Stomach smooth muscle (tissue), 2 donors: ENCODE measurements at regions not wholly inside any gene's neighbourhood (a gene's known extent, or its start where the extent isn't known, plus 50 kb on each side); places are given as distances from the start of the nearest gene placed in this dataset.

Experiments
- H3K27ac ChIP-seq: one replicate; pipeline ENCODE4 v1.7.0; 2013; ENCODE audit warnings: mild to moderate bottlenecking, low read length, inconsistent platforms
- H3K27me3 ChIP-seq, 2 donors: one replicate each; pipeline ENCODE4 v1.7.0; 2013; ENCODE audit warnings: low read length in 2 of 2; ENCODE audit not compliant: insufficient read depth in 2 of 2, control insufficient read depth in 1 of 2
- H3K36me3 ChIP-seq, 2 donors: one replicate each; pipeline ENCODE4 v1.7.0; 2013; ENCODE audit warnings: low read length in 2 of 2; ENCODE audit not compliant: control insufficient read depth in 2 of 2, insufficient read depth in 2 of 2
- H3K4me1 ChIP-seq: one replicate; pipeline ENCODE4 v1.7.0; 2013; ENCODE audit warnings: low read length; ENCODE audit not compliant: control insufficient read depth, insufficient read depth
- H3K4me3 ChIP-seq, 2 donors: one replicate each; pipeline ENCODE4 v1.7.0; 2013; ENCODE audit warnings: low read length in 2 of 2
- H3K9ac ChIP-seq, 2 donors: one replicate each; pipeline ENCODE4 v1.7.0; 2013; ENCODE audit warnings: low read length in 2 of 2, mild to moderate bottlenecking in 1 of 2
- H3K9me3 ChIP-seq, 2 donors: one replicate each; pipeline ENCODE4 v1.7.0; 2013; ENCODE audit warnings: low read length in 2 of 2; ENCODE audit not compliant: control insufficient read depth in 2 of 2
- donor health status: healthy.
- donor health status: Pancreatic carcinoma.

DNA sequence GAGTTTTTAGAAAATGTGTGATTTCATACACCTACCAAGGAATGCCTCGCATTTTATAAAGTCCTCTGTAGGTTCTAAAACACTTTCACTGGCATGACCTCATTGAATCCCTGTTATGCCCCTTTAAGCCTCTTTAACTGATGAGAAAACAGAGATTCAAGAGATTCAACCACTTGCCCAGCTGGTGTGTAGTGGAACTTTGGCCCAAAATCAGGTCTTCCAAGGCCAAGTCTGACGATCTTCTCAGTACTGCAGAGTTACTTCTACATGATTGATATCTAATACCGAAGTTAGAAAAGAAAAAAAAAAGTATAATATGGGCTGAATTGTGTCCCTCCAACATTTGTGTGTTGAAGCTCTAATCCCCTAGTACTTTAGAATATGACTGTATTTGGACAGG, 202.0 kb downstream of the WDR11 start:
- no peaks in the 10 kb centered on the region for H3K36me3 ChIP-seq
- no peak overlapping the region for H3K27ac ChIP-seq
- no peak overlapping the region for H3K9ac ChIP-seq
- H3K4me1 ChIP-seq, result no peaks in the 10 kb centered on the region
- no peaks in the 10 kb centered on the region for H3K27me3 ChIP-seq
- H3K4me3 ChIP-seq, result no peak overlapping the region
- no peaks in the 10 kb centered on the region for H3K9me3 ChIP-seq

DNA sequence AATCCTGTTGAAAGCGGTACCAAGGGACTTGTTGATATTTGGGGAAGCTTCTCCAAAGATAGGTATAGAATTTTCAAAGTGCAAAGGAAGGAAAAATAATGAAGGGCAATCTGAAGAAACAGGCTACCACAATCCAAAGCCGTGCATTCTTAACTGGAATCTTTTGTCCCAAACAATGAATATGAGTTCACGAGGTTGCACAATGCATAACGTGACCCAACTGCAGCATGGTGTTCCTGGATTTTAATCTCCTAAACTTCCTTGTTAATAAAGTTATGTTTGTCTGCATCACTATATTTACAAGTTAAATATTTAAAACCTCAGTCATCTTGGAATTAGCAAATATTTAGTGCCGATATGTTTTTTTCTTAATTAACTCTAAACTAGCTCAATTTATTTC, 203.7 kb downstream of the WDR11 start:
- no peaks in the 10 kb centered on the region for H3K9me3 ChIP-seq

DNA sequence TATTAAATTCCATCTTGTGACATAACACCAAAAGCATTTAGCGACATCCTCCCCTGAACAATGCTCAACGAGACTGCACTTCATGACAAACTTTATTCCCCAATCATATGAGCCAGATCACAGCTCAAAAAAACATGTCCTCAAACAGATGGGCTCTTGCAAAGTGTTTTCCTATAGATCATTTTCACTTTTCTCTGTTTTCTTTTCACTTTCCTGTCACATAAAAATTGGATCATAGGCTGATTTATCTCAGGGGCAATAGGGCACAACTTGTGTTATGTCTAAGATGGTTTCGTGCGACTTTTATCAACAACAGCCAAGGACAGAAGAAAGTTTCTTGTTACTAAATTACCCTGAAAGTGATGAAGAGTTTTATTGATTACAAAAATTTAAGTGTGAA, 206.1 kb downstream of the WDR11 start:
- Histone ChIP-seq H3K36me3 (no peaks in the 10 kb centered on the region), H3K27me3 (no peaks in the 10 kb centered on the region), H3K4me1 (no peaks in the 10 kb centered on the region), H3K27ac (no peak overlapping the region), H3K4me3 (no peak overlapping the region), H3K9me3 (no peaks in the 10 kb centered on the region), H3K9ac (no peak overlapping the region)

More for the DNA sequence above, 203.7 kb downstream of the WDR11 start:
- H3K27ac ChIP-seq, result no peak overlapping the region
- no peaks in the 10 kb centered on the region for H3K27me3 ChIP-seq
- H3K36me3 ChIP-seq, result no peaks in the 10 kb centered on the region
- H3K4me3 ChIP-seq, result no peak overlapping the region
- no peak overlapping the region for H3K9ac ChIP-seq
- no peaks in the 10 kb centered on the region for H3K4me1 ChIP-seq

DNA sequence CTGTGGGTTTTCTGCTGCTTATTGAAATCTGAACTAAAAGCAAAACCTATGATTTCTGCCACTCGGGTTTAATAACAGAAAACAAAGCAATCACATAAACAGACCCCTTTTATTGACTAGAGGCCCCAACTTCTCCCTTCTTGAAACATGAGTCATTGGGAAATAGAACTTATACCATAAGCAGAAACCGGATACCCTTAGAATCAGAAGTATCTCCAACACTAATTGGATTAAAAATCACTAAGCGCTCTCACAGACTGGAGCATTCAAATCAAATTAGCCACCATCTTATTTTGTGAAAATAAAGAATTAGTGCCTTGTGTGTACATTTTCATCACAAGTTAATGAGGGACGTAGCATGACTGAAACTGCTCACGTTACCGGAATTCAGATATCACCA, 206.9 kb downstream of the WDR11 start:
- H3K27ac ChIP-seq, result no peak overlapping the region
- H3K4me3 ChIP-seq, result no peak overlapping the region
- H3K9ac ChIP-seq, result no peak overlapping the region
- H3K27me3 ChIP-seq, result no peaks in the 10 kb centered on the region
- no peaks in the 10 kb centered on the region for H3K36me3 ChIP-seq
- H3K9me3 ChIP-seq, result no peaks in the 10 kb centered on the region
- H3K4me1 ChIP-seq, result no peaks in the 10 kb centered on the region

DNA sequence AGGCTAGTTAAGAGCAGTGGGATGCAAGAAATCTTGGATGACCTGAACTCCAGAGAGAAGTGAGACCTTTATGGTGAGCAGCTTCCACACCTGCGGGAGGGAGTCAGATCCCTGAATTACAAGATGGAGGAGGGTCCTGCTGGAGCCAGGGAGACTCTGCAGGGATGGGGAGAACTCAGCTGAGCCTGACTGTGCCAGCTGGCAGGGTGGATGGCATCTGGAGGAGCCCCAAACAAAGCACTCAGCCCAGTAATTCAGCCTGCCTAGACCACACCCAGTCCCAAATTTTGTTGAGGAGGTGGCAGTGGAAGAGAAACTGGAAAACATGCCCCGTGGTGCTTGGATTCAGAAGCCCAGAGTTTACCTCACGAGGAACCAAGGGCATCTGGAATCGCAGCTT, 208.2 kb downstream of the WDR11 start:
- Histone ChIP-seq H3K4me1 (no peaks in the 10 kb centered on the region), H3K9ac (no peak overlapping the region), H3K27ac (no peak overlapping the region), H3K9me3 (no peaks in the 10 kb centered on the region), H3K4me3 (no peak overlapping the region), H3K27me3 (no peaks in the 10 kb centered on the region), H3K36me3 (no peaks in the 10 kb centered on the region)

DNA sequence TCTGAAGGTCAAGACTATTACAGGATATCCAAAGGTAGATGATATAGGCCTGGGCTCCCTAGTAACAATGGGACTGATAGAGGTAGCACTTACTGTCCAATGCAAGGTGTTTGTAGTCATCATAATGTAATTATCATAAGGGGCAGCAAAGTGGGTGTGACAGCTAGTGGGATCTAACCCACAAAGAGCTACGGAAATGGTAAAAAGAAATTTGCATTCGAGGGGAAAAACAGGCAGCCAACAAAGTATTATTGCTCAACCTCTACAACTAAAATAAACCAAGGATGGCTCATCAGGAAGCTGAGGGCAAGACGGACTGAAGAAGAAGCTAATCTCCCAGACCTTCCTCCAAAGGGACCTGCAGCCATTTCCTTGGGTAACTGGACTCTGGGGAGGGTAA, 211.0 kb downstream of the WDR11 start:
- no peaks in the 10 kb centered on the region for H3K36me3 ChIP-seq

GRCh38 chr10:121063744-121064143, 212.6 kb downstream of the WDR11 start:
- no peaks in the 10 kb centered on the region for H3K9me3 ChIP-seq
- H3K4me3 ChIP-seq, result no peak overlapping the region
- no peak overlapping the region for H3K27ac ChIP-seq
- no peaks in the 10 kb centered on the region for H3K36me3 ChIP-seq
- no peaks in the 10 kb centered on the region for H3K27me3 ChIP-seq
- no peak overlapping the region for H3K9ac ChIP-seq
- no peaks in the 10 kb centered on the region for H3K4me1 ChIP-seq

More for the DNA sequence above, 211.0 kb downstream of the WDR11 start:
- Histone ChIP-seq H3K9ac (no peak overlapping the region), H3K27ac (no peak overlapping the region), H3K9me3 (no peaks in the 10 kb centered on the region), H3K27me3 (no peaks in the 10 kb centered on the region), H3K4me1 (no peaks in the 10 kb centered on the region), H3K4me3 (no peak overlapping the region)

DNA sequence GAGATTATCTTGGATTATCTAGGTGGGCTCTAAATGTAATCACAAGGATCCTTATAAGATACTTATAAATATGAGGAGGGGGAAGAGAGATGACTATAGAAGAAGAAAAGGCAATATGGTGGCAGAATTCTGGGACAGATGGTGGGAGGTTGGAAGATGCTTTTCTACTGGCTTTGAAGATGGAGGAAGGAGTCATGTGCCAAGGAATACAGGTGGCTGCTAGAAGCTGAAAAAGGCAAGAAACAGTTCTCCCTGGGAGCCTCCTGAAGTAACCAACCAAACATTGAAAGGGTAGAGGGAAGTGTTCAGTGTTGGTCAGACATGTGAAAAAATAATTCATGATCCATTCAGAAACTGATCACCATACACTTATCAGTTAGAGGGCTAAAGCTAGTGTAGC, 213.3 kb downstream of the WDR11 start:
- Histone ChIP-seq H3K27me3 (no peaks in the 10 kb centered on the region), H3K4me3 (no peak overlapping the region), H3K27ac (no peak overlapping the region), H3K4me1 (no peaks in the 10 kb centered on the region), H3K9ac (no peak overlapping the region), H3K9me3 (no peaks in the 10 kb centered on the region), H3K36me3 (no peaks in the 10 kb centered on the region)

- Histone ChIP-seq H3K9me3 (no peaks in the 10 kb centered on the region), H3K27ac (no peak overlapping the region), H3K27me3 (no peaks in the 10 kb centered on the region), H3K9ac (no peak overlapping the region), H3K4me3 (no peak overlapping the region), H3K4me1 (peaks cover 5% of the 10 kb centered on the region), H3K36me3 (no peaks in the 10 kb centered on the region)
These were observed 214.2 kb downstream of the WDR11 start for GRCh38 chr10:121065330-121065729.

DNA sequence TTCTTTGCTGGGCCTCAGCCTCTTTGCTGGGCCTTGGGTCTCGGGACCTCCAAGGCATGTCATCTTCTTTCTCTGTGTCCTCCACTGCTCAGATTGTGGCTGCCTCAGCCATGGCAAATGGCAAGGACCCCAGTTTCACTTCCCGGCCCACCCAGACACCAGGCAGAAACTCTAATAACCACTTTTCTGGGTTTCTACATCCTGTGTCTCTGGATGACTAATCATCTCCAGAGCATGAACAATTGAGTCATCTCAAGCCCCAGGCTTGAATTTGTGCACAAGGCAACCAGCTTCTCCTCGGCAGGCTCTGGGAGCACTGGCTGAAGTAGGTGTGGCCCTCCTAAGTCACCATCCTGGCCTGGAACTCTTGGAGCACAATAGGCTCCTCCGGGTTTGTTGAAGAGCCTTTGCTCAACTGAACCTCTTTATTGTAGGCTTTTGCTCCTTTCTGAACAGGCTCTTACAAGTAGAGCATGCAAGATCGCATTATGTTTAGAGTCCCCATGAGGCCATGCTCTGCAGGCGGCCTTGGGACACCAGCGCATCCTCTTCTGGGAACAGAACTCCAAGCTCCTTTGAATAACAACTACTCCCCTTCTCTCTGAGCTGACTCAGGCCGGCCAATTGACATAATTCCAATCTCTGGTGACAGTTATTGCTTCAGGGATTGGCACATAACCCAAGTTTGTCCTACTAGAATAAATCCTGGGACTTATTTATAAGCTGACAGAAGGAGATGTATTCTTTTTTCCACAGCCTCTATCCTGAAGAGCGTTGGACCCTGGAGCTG, 218.1 kb downstream of the WDR11 start:
- Histone ChIP-seq H3K4me1 (peaks cover 17% of the 10 kb centered on the region), H3K9ac (no peak overlapping the region), H3K9me3 (no peaks in the 10 kb centered on the region), H3K27me3 (no peaks in the 10 kb centered on the region), H3K36me3 (no peaks in the 10 kb centered on the region), H3K4me3 (no peak overlapping the region), H3K27ac (no peak overlapping the region)

DNA sequence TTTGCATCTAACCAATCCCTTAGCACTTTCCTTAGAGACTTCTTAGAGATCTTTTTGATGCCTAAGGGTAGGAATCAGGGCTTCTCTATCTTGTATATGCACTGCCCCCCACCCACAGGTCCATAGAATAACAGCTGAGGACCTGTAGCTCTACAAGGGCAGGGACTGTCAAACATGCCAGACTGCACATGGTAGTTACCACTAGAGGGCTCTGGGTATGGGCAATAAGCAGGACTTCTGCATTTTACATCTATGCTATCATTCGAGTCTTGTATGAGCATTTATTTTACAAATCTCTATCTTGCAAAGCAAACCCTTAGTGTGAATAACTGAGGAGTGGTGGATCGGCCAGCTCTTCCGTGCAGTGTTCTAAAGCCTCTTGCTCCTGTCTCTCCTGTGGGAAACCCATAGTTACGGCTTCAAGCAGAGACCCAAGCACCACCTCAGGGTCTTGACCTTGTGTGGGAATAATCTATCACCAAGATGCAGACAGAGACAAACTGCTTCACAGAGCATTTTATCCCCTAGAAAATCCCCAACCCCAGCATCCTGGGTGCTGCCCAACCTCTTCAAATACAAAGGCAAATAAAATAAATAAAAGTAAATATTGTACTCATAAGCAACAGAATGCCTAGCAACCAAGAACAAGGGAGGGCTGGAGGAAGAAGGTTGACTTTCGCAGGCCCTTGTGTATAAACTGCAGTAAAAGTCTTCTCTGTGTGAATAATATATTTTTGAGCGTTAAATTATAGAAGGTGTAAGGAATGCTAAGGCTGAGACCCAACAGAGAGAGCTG, 219.3 kb downstream of the WDR11 start:
- H3K27me3 ChIP-seq, result no peaks in the 10 kb centered on the region
- no peaks in the 10 kb centered on the region for H3K36me3 ChIP-seq
- H3K27ac ChIP-seq, result peak overlapping the region; percentile 70
- peaks cover 17% of the 10 kb centered on the region for H3K4me1 ChIP-seq
- no peak overlapping the region for H3K4me3 ChIP-seq
- H3K9ac ChIP-seq, result no peak overlapping the region
- no peaks in the 10 kb centered on the region for H3K9me3 ChIP-seq
